Astrocyte (in vitro differentiated cells and primary cell): ENCODE measurements at regions not wholly inside any gene's neighbourhood (a gene's known extent, or its start where the extent isn't known, plus 50 kb on each side); places are given as distances from the start of the nearest gene placed in this dataset.

ENCODE experiments used
- CTCF ChIP-seq: IDR thresholded peaks from 2 replicates; pipeline ENCODE4 v1.5.1; 2011; ENCODE audit warnings: low read depth, mild to moderate bottlenecking, inconsistent platforms, low read length, moderate library complexity; ENCODE audit not compliant: insufficient read depth
- EZH2 ChIP-seq: IDR thresholded peaks from 2 replicates; pipeline ENCODE4 v1.6.1; 2012; ENCODE audit warnings: mild to moderate bottlenecking, low read length, inconsistent platforms; ENCODE audit not compliant: insufficient read depth

- TF ChIP-seq CTCF, result no peak
- no peak for TF ChIP-seq EZH2
These were observed 152.0 kb downstream of the MTRR start for GRCh38 chr5:8020861-8021514.
